Calu3 (cell line): ENCODE measurements at regions not wholly inside any gene's neighbourhood (a gene's known extent, or its start where the extent isn't known, plus 50 kb on each side); places are given as distances from the start of the nearest gene placed in this dataset.

ENCODE experiments used
- BruUV-seq: library from RNA; stranded (reverse); fragments of 400-500 nt; replicated peaks from 2 replicates; lab custom pipeline; 2021; lab: Mats Ljungman, UMichigan
- CTCF ChIA-PET: fragments of 300-600 bp; sonication (Branson Sonifier 250); formaldehyde crosslinking; loops from one replicate; lab custom pipeline; 2022; ENCODE audit warnings: antibody characterized with exemption; lab: Charles Lee
- DNase-seq: peaks from one replicate; pipeline ENCODE4 v3.0.0; 2022
- H3K27ac Mint-ChIP-seq: one replicate; pipeline ENCODE4 v1.8.0; 2022; ENCODE audit warnings: mixed read lengths; ENCODE audit not compliant: unreplicated experiment
- H3K27me3 Mint-ChIP-seq: one replicate; pipeline ENCODE4 v1.8.0; 2022; ENCODE audit warnings: mixed read lengths; ENCODE audit not compliant: unreplicated experiment
- H3K36me3 Mint-ChIP-seq: one replicate; pipeline ENCODE4 v1.8.0; 2022; ENCODE audit warnings: mild to moderate bottlenecking, moderate library complexity, mixed read lengths; ENCODE audit not compliant: insufficient read depth, unreplicated experiment
- H3K4me1 Mint-ChIP-seq: one replicate; pipeline ENCODE4 v1.8.0; 2022; ENCODE audit warnings: mild to moderate bottlenecking, low read depth, mixed read lengths; ENCODE audit not compliant: unreplicated experiment
- H3K4me3 Mint-ChIP-seq: one replicate; pipeline ENCODE4 v1.8.0; 2022; ENCODE audit warnings: mild to moderate bottlenecking, low read depth, moderate library complexity, mixed read lengths; ENCODE audit not compliant: unreplicated experiment
- H3K9me3 Mint-ChIP-seq: one replicate; pipeline ENCODE4 v1.8.0; 2022; ENCODE audit warnings: low read depth, mixed read lengths; ENCODE audit not compliant: unreplicated experiment
- intact Hi-C: fragments of 100-400 bp; cut with micrococcal nuclease; formaldehyde crosslinking; loops from one replicate; pipeline ENCODE4 v1.10.0; 2022; ENCODE audit not compliant: unreplicated experiment
- TF ChIP-seq, protein P1 (sequence below): fragments of 200-600 bp; IDR thresholded peaks from one replicate; pipeline ENCODE4 v1.8.0; 2022; ENCODE audit warnings: antibody characterized with exemption; ENCODE audit not compliant: unreplicated experiment

DNA sequence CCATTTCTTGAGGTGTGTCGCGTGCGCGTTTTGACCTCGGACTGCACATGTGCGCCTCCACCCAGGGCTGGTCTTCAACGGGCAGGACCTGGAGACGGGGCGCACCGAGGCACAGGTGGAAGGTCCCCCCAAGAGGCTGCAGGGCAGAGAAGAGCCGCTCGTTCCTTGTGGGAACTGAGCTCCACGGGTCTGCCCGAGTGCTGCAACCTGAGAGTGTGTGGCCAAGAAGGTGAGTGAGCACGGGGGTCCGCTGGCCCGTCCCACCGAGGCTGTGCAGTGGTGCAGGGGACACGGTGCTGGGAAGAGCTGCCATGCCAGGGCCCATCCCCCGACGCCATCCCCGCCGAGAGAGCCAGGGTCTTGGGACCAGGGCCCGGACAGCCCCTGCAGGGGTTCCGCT is 268.3 kb downstream of the GALR1 start:
- intact Hi-C loops = no loop called here
- no peak overlapping the region for H3K27ac Mint-ChIP-seq
- peaks cover 13% of the 10 kb centered on the region for H3K9me3 Mint-ChIP-seq
- H3K36me3 Mint-ChIP-seq = no peaks in the 10 kb centered on the region
- no peaks in the 10 kb centered on the region for H3K27me3 Mint-ChIP-seq
- no peak overlapping the region for H3K4me3 Mint-ChIP-seq
- no peaks in the 10 kb centered on the region for H3K4me1 Mint-ChIP-seq
- no peak for DNase-seq
- no TSS peak for BruUV-seq
- TF ChIP-seq, protein P1, sequence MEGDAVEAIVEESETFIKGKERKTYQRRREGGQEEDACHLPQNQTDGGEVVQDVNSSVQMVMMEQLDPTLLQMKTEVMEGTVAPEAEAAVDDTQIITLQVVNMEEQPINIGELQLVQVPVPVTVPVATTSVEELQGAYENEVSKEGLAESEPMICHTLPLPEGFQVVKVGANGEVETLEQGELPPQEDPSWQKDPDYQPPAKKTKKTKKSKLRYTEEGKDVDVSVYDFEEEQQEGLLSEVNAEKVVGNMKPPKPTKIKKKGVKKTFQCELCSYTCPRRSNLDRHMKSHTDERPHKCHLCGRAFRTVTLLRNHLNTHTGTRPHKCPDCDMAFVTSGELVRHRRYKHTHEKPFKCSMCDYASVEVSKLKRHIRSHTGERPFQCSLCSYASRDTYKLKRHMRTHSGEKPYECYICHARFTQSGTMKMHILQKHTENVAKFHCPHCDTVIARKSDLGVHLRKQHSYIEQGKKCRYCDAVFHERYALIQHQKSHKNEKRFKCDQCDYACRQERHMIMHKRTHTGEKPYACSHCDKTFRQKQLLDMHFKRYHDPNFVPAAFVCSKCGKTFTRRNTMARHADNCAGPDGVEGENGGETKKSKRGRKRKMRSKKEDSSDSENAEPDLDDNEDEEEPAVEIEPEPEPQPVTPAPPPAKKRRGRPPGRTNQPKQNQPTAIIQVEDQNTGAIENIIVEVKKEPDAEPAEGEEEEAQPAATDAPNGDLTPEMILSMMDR = no peak
- CTCF ChIA-PET = no interaction called here

DNA sequence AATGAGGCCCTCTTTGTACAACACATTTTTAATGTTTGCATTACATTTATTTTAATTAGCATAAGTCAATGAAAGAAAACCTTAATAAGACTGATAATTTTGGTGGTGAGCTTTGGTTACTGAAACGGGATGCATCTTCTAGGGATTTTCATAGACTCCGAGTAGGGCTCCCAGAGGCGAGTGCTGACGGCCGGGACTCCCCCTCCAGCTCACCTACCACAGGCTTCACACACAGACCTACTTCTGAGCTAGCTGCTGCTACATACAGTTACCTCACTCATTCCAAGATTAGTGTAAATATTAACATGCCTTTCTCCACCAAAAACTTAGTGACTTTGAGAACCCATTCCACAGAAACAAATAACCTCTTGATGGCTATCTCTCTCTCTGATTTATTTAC is 271.1 kb downstream of the GALR1 start:
- CTCF ChIA-PET = no interaction called here
- Mint-ChIP-seq H3K4me1 (no peaks in the 10 kb centered on the region), H3K36me3 (no peaks in the 10 kb centered on the region), H3K27ac (no peak overlapping the region), H3K27me3 (no peaks in the 10 kb centered on the region), H3K9me3 (peaks cover 16% of the 10 kb centered on the region), H3K4me3 (no peak overlapping the region)
- DNase-seq = no peak
- TF ChIP-seq, protein P1 = no peak
- no TSS peak for BruUV-seq
- intact Hi-C loops = no loop called here

DNA sequence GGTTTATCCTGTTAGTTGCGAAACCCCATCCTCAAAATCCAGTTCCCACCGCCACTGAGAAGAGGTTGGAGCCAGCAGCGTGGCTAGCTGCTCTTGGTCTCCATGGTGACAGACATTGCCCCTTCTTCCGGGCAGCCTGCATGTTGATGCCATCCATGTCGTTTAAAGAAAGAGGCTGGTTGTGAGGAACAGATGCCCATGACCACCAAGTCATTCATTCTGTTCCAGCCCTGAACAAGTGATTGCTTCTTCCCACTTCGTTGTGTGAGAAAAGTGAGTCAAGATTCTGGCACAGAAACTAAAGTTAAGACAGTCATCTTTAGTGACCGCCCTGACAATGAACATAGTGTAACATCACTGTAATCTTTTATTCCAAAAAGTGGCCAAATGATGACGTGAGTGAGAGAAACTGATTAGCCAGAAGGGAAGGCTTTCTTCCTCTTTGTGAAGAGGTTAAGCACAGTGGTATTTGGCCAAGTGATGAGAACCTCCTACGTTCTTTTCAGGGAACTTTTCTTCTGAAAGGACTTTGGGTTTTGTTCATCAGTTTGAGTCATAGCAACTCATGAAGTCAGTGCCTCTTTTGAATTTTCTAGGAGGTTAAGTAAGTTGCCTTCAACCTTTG is 272.5 kb downstream of the GALR1 start:
- no peaks in the 10 kb centered on the region for H3K27me3 Mint-ChIP-seq
- H3K9me3 Mint-ChIP-seq = peaks cover 27% of the 10 kb centered on the region
- no peak overlapping the region for H3K4me3 Mint-ChIP-seq
- no peaks in the 10 kb centered on the region for H3K36me3 Mint-ChIP-seq
- TF ChIP-seq, protein P1 = no peak
- intact Hi-C loops = no loop called here
- no TSS peak for BruUV-seq
- no peak overlapping the region for H3K27ac Mint-ChIP-seq
- H3K4me1 Mint-ChIP-seq = no peaks in the 10 kb centered on the region
- CTCF ChIA-PET = no interaction called here
- no peak for DNase-seq

DNA sequence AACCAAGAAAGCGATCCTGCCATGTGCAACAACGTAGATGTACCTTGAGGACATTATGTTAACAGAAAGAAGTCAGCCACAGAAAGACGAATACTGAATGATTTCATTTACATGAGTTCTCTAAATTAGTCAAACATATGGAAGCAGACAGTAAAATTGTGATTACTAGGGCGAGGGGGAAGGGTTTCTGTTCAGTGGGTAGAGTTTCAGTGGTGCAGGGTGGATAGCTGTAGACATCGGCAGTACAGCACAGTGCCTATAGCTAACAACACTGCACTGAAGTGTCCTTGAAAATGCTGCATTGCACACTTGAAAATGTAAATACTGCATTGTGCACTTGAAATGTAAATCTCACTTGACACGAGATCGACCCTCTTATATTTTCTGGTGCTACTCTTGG is 275.3 kb downstream of the GALR1 start:
- H3K36me3 Mint-ChIP-seq = no peaks in the 10 kb centered on the region
- no peak for DNase-seq
- TF ChIP-seq, protein P1 = no peak
- H3K4me3 Mint-ChIP-seq = no peak overlapping the region
- no peaks in the 10 kb centered on the region for H3K27me3 Mint-ChIP-seq
- H3K4me1 Mint-ChIP-seq = no peaks in the 10 kb centered on the region
- CTCF ChIA-PET = no interaction called here
- intact Hi-C loops = no loop called here
- H3K9me3 Mint-ChIP-seq = peaks cover 27% of the 10 kb centered on the region
- BruUV-seq = no TSS peak
- H3K27ac Mint-ChIP-seq = no peak overlapping the region
